ENCODE measurements at regions not wholly inside any gene's neighbourhood (a gene's known extent, or its start where the extent isn't known, plus 50 kb on each side); places are given as distances from the start of the nearest gene placed in this dataset.

- TF ChIP-seq CEBPB (IDR thresholded peaks at IDR 0.05), result no peak
- TF ChIP-seq, protein P1, sequence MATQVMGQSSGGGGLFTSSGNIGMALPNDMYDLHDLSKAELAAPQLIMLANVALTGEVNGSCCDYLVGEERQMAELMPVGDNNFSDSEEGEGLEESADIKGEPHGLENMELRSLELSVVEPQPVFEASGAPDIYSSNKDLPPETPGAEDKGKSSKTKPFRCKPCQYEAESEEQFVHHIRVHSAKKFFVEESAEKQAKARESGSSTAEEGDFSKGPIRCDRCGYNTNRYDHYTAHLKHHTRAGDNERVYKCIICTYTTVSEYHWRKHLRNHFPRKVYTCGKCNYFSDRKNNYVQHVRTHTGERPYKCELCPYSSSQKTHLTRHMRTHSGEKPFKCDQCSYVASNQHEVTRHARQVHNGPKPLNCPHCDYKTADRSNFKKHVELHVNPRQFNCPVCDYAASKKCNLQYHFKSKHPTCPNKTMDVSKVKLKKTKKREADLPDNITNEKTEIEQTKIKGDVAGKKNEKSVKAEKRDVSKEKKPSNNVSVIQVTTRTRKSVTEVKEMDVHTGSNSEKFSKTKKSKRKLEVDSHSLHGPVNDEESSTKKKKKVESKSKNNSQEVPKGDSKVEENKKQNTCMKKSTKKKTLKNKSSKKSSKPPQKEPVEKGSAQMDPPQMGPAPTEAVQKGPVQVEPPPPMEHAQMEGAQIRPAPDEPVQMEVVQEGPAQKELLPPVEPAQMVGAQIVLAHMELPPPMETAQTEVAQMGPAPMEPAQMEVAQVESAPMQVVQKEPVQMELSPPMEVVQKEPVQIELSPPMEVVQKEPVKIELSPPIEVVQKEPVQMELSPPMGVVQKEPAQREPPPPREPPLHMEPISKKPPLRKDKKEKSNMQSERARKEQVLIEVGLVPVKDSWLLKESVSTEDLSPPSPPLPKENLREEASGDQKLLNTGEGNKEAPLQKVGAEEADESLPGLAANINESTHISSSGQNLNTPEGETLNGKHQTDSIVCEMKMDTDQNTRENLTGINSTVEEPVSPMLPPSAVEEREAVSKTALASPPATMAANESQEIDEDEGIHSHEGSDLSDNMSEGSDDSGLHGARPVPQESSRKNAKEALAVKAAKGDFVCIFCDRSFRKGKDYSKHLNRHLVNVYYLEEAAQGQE (IDR thresholded peaks at IDR 0.05; ENCODE audit: low read depth), result no peak
- TF ChIP-seq FOXM1 (IDR thresholded peaks at IDR 0.05; ENCODE audit: borderline replicate concordance, low read depth), result no peak
- TF ChIP-seq ZBTB7A (IDR thresholded peaks at IDR 0.05; ENCODE audit: low read depth), result no peak
- TF ChIP-seq YY1 (IDR thresholded peaks at IDR 0.05; ENCODE audit: low read depth), result no peak
Observed at GRCh38 chr6:12229332-12229731, 60.8 kb upstream of the EDN1 start.

Data from Ishikawa (cell line).